ENCODE measurements at regions not wholly inside any gene's neighbourhood (a gene's known extent, or its start where the extent isn't known, plus 50 kb on each side); places are given as distances from the start of the nearest gene placed in this dataset.

- TF ChIP-seq CTCF (IDR thresholded peaks at IDR 0.05; ENCODE audit: insufficient read depth, low read depth, low read length) (no peak), EZH2 (IDR thresholded peaks at IDR 0.05; ENCODE audit: insufficient read depth, low read length) (no peak)
Observed at GRCh38 chr10:93254180-93254853, 180.6 kb downstream of the CYP26A1 start.

Data from astrocyte (in vitro differentiated cells and primary cell).